ENCODE measurements at regions not wholly inside any gene's neighbourhood (a gene's known extent, or its start where the extent isn't known, plus 50 kb on each side); places are given as distances from the start of the nearest gene placed in this dataset.

- TF ChIP-seq POLR2A (IDR thresholded peaks at IDR 0.05; ENCODE audit: low read length) (no peak), POLR2AphosphoS2 (conservative IDR thresholded peaks at IDR 0.05; ENCODE audit: low read length) (no peak), RCOR1 (IDR thresholded peaks at IDR 0.05; ENCODE audit: low read depth, low read length) (no peak), USF2 (IDR thresholded peaks at IDR 0.05) (no peak), CTCF (IDR thresholded peaks at IDR 0.05) (no peak)
Observed at GRCh38 chr1:240031009-240031408, 60.7 kb upstream of the FMN2 start.

Data from A549 (cell line).